Prostate gland (tissue), 2 donors: ENCODE measurements at regions not wholly inside any gene's neighbourhood (a gene's known extent, or its start where the extent isn't known, plus 50 kb on each side); places are given as distances from the start of the nearest gene placed in this dataset.

Source experiments
- POLR2A ChIP-seq: fragments of 450-650 bp; IDR thresholded peaks from one replicate; pipeline ENCODE4 v1.6.1; 2016; ENCODE audit warnings: antibody characterized with exemption, mild to moderate bottlenecking
- TF ChIP-seq, protein P1 (sequence below), 4 experiments: fragments of 200-600 bp in 2 of 4; fragments of 450-650 bp in 2 of 4; sonication (generic) in 2 of 4; IDR thresholded peaks; 1 replicate in 3 of 4; 2 replicates in 1 of 4; pipeline ENCODE4 v1.5.1; 2016 to 2019; ENCODE audit warnings: antibody characterized with exemption in 4 of 4, mild to moderate bottlenecking in 2 of 4, moderate library complexity in 2 of 4

DNA sequence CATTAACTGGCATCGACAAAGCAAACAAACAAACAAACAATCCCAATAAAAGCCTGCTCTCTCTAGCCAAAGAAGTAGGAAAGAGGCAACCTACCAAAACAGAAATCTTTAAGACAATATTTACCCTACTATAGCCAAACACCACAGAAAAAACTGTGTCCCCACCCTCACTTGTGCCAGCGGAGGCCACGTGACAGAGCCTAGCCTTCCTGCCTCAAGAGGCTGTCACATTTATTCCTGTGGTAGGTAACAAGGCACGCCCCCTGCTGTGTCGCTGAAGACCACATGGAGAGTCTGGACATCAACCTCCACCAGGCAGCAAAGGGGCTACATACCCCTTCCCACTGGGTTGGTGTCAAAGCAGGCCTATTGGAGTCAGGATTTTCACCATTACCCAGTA, 148.1 kb downstream of the LMNTD1 start:
- TF ChIP-seq, protein P1, sequence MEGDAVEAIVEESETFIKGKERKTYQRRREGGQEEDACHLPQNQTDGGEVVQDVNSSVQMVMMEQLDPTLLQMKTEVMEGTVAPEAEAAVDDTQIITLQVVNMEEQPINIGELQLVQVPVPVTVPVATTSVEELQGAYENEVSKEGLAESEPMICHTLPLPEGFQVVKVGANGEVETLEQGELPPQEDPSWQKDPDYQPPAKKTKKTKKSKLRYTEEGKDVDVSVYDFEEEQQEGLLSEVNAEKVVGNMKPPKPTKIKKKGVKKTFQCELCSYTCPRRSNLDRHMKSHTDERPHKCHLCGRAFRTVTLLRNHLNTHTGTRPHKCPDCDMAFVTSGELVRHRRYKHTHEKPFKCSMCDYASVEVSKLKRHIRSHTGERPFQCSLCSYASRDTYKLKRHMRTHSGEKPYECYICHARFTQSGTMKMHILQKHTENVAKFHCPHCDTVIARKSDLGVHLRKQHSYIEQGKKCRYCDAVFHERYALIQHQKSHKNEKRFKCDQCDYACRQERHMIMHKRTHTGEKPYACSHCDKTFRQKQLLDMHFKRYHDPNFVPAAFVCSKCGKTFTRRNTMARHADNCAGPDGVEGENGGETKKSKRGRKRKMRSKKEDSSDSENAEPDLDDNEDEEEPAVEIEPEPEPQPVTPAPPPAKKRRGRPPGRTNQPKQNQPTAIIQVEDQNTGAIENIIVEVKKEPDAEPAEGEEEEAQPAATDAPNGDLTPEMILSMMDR (IDR thresholded peaks at IDR 0.05) = no peak
- TF ChIP-seq POLR2A = no peak
